Loucy (cell line): ENCODE measurements at regions not wholly inside any gene's neighbourhood (a gene's known extent, or its start where the extent isn't known, plus 50 kb on each side); places are given as distances from the start of the nearest gene placed in this dataset.

Source experiments
- H2AFZ ChIP-seq: fragments of 200-600 bp; sonication (generic); 2 replicates; pipeline ENCODE4 v1.6.0; 2016; ENCODE audit warnings: antibody characterized with exemption, mild to moderate bottlenecking, low read length, moderate library complexity
- H3F3A ChIP-seq: fragments of 200-600 bp; 2 replicates; pipeline ENCODE4 v1.6.0; 2016; ENCODE audit warnings: antibody characterized with exemption, low read depth, mild to moderate bottlenecking
- H3K27me3 ChIP-seq: fragments of 200-600 bp; sonication (generic); 2 replicates; pipeline ENCODE4 v1.6.1; 2014; ENCODE audit warnings: low read length, mild to moderate bottlenecking; ENCODE audit not compliant: insufficient read depth, poor library complexity, severe bottlenecking
- H3K36me3 ChIP-seq: fragments of 200-600 bp; sonication (generic); 2 replicates; pipeline ENCODE4 v1.6.1; 2016; ENCODE audit warnings: low read length; ENCODE audit not compliant: insufficient read depth
- H3K4me1 ChIP-seq: fragments of 200-600 bp; sonication (generic); 2 replicates; pipeline ENCODE4 v1.5.1; 2014; ENCODE audit warnings: low read length, mild to moderate bottlenecking; ENCODE audit not compliant: insufficient read depth, poor library complexity, severe bottlenecking
- H3K4me2 ChIP-seq: fragments of 200-600 bp; sonication (generic); 2 replicates; pipeline ENCODE4 v1.6.0; 2014; ENCODE audit warnings: antibody characterized with exemption, low read length, low read depth, mild to moderate bottlenecking; ENCODE audit not compliant: poor library complexity, severe bottlenecking
- H3K4me3 ChIP-seq: fragments of 200-600 bp; sonication (generic); 2 replicates; pipeline ENCODE4 v1.5.1; 2014; ENCODE audit warnings: low read length, mild to moderate bottlenecking, mixed read lengths; ENCODE audit not compliant: poor library complexity, severe bottlenecking
- H3K79me2 ChIP-seq: fragments of 200-600 bp; sonication (generic); 2 replicates; pipeline ENCODE4 v1.6.1; 2014; ENCODE audit warnings: low read length; ENCODE audit not compliant: insufficient read depth
- H3K9ac ChIP-seq: fragments of 200-600 bp; sonication (generic); 2 replicates; pipeline ENCODE4 v1.6.0; 2014; ENCODE audit warnings: mild to moderate bottlenecking, low read depth, low read length, moderate library complexity; ENCODE audit not compliant: poor library complexity, severe bottlenecking
- H3K9me2 ChIP-seq: fragments of 200-600 bp; sonication (generic); replicated peaks from 2 replicates; pipeline ENCODE4 v1.6.1; 2016; ENCODE audit warnings: low read depth, low read length, mixed read lengths
- H3K9me3 ChIP-seq: fragments of 200-600 bp; sonication (generic); 2 replicates; pipeline ENCODE4 v1.6.1; 2014; ENCODE audit warnings: mild to moderate bottlenecking, antibody characterized with exemption, low read length, low read depth; ENCODE audit not compliant: insufficient read depth
- H4K20me1 ChIP-seq: fragments of 200-600 bp; sonication (generic); 2 replicates; pipeline ENCODE4 v1.6.0; 2014; ENCODE audit warnings: antibody characterized with exemption, low read length, mild to moderate bottlenecking; ENCODE audit not compliant: insufficient read depth, poor library complexity, severe bottlenecking
- CTCF ChIP-seq: fragments of 200-600 bp; sonication (generic); conservative IDR thresholded peaks from 2 replicates; pipeline ENCODE4 v1.5.1; 2014; ENCODE audit warnings: mild to moderate bottlenecking, antibody characterized with exemption, low read length
- EZH2phosphoT487 ChIP-seq: fragments of 200-600 bp; IDR thresholded peaks from 2 replicates; pipeline ENCODE4 v1.6.1; 2018; ENCODE audit warnings: antibody characterized with exemption, mild to moderate bottlenecking, moderate library complexity, borderline replicate concordance

GRCh38 chr13:40215311-40215710, 451.1 kb downstream of the FOXO1 start:
- Histone ChIP-seq H3K9ac (no peak overlapping the region), H3K27me3 (peaks cover 45% of the 10 kb centered on the region), H4K20me1 (no peaks in the 10 kb centered on the region), H3K9me2 (no peaks in the 10 kb centered on the region), H3K9me3 (no peaks in the 10 kb centered on the region), H2AFZ (no peak overlapping the region), H3K4me2 (no peak overlapping the region), H3F3A (no peaks in the 10 kb centered on the region), H3K36me3 (no peaks in the 10 kb centered on the region), H3K79me2 (no peaks in the 10 kb centered on the region), H3K4me1 (no peaks in the 10 kb centered on the region), H3K4me3 (no peak overlapping the region)
- TF ChIP-seq CTCF (no peak), EZH2phosphoT487 (no peak)

- H3K4me2 ChIP-seq, result no peak overlapping the region
- peaks cover 49% of the 10 kb centered on the region for H3K27me3 ChIP-seq
- no peak overlapping the region for H2AFZ ChIP-seq
- no peaks in the 10 kb centered on the region for H4K20me1 ChIP-seq
- no peak overlapping the region for H3K9ac ChIP-seq
- no peaks in the 10 kb centered on the region for H3K79me2 ChIP-seq
- no peaks in the 10 kb centered on the region for H3K9me2 ChIP-seq
- TF ChIP-seq EZH2phosphoT487 (no peak), CTCF (no peak)
- H3K36me3 ChIP-seq, result no peaks in the 10 kb centered on the region
- H3K4me1 ChIP-seq, result no peaks in the 10 kb centered on the region
- no peak overlapping the region for H3K4me3 ChIP-seq
- no peaks in the 10 kb centered on the region for H3F3A ChIP-seq
- H3K9me3 ChIP-seq, result no peaks in the 10 kb centered on the region
Observed at GRCh38 chr13:40215747-40216146, 450.7 kb downstream of the FOXO1 start.

- H3F3A ChIP-seq, result no peaks in the 10 kb centered on the region
- no peaks in the 10 kb centered on the region for H3K36me3 ChIP-seq
- no peak overlapping the region for H3K9ac ChIP-seq
- no peaks in the 10 kb centered on the region for H3K9me3 ChIP-seq
- TF ChIP-seq EZH2phosphoT487 (no peak), CTCF (no peak)
- H2AFZ ChIP-seq, result no peak overlapping the region
- H3K27me3 ChIP-seq, result peaks cover 58% of the 10 kb centered on the region
- no peaks in the 10 kb centered on the region for H4K20me1 ChIP-seq
- no peaks in the 10 kb centered on the region for H3K79me2 ChIP-seq
- H3K4me1 ChIP-seq, result peaks cover 9% of the 10 kb centered on the region
- no peak overlapping the region for H3K4me3 ChIP-seq
- H3K9me2 ChIP-seq, result no peaks in the 10 kb centered on the region
- H3K4me2 ChIP-seq, result no peak overlapping the region
Observed at GRCh38 chr13:40217675-40218074, 448.8 kb downstream of the FOXO1 start.
